ENCODE measurements at regions not wholly inside any gene's neighbourhood (a gene's known extent, or its start where the extent isn't known, plus 50 kb on each side); places are given as distances from the start of the nearest gene placed in this dataset.

DNA sequence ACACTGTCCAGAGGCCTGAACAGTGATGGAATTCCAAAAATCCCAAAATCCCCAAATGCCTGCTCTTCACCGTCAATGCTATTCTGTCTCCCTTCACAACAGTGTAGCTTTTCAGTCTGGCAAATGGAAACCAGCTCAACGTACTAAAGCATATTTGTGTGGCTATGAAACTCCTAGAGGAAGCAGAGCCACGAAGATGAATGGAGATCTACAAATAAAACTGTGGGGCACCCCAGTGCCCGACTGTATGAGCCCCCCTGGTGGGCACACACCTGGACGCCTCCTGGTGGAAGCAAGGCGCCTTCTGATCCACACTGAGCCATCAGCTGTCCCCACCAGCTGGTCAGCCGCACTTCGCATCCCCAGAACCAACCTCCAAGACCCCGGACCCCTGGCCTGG is 129.1 kb upstream of the SOD1 start:
- Histone ChIP-seq H3K79me2 (ENCODE audit: control insufficient read depth, low read length) (no peaks in the 10 kb centered on the region), H3K4me1 (ENCODE audit: control insufficient read depth, low read length) (no peaks in the 10 kb centered on the region)

DNA sequence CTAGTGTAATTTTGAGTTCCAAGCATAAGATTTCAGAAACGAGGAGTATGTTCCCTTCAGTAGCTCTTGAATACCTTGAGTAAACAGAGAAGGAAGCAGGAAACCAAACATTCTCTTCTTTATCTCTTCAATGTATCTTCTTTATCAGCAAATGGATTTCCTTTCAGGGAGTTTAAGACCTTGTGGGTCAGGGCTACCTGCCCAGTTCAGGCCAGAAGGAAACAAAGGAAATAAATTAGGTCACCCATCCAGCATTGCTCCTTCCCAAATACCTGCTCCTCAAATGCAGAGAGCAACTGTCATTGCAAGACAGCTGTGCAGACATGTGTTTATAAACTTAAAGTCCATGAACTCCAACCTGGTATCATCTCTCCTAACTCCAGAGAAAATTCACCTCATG is 130.1 kb upstream of the SOD1 start:
- no peaks in the 10 kb centered on the region for H3F3A ChIP-seq (ENCODE audit: control insufficient read depth, insufficient read depth)
- TF ChIP-seq, protein P1, sequence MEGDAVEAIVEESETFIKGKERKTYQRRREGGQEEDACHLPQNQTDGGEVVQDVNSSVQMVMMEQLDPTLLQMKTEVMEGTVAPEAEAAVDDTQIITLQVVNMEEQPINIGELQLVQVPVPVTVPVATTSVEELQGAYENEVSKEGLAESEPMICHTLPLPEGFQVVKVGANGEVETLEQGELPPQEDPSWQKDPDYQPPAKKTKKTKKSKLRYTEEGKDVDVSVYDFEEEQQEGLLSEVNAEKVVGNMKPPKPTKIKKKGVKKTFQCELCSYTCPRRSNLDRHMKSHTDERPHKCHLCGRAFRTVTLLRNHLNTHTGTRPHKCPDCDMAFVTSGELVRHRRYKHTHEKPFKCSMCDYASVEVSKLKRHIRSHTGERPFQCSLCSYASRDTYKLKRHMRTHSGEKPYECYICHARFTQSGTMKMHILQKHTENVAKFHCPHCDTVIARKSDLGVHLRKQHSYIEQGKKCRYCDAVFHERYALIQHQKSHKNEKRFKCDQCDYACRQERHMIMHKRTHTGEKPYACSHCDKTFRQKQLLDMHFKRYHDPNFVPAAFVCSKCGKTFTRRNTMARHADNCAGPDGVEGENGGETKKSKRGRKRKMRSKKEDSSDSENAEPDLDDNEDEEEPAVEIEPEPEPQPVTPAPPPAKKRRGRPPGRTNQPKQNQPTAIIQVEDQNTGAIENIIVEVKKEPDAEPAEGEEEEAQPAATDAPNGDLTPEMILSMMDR (IDR thresholded peaks at IDR 0.05; ENCODE audit: low read depth, low read length, poor library complexity, severe bottlenecking), result no peak
- TF ChIP-seq EZH2phosphoT487 (IDR thresholded peaks at IDR 0.05; ENCODE audit: borderline replicate concordance, low read length), result no peak
- no peaks in the 10 kb centered on the region for H4K20me1 ChIP-seq (ENCODE audit: control insufficient read depth, insufficient read depth, low read depth, low read length)
- H3K27me3 ChIP-seq (ENCODE audit: control insufficient read depth, low read length), result no peaks in the 10 kb centered on the region
- H3K9me2 ChIP-seq (replicated peaks; ENCODE audit: control insufficient read depth, low read length), result no peaks in the 10 kb centered on the region
- H3K36me3 ChIP-seq (ENCODE audit: control insufficient read depth, low read length), result no peaks in the 10 kb centered on the region
- H3K9me3 ChIP-seq (ENCODE audit: control insufficient read depth, insufficient read depth, low read length), result no peaks in the 10 kb centered on the region
- no peak overlapping the region for H3K27ac ChIP-seq (ENCODE audit: low read depth, low read length)
- no peaks in the 10 kb centered on the region for H3K4me1 ChIP-seq (ENCODE audit: control insufficient read depth, low read length)
- H3K4me3 ChIP-seq (ENCODE audit: low read length), result no peak overlapping the region
- no peaks in the 10 kb centered on the region for H3K79me2 ChIP-seq (ENCODE audit: control insufficient read depth, low read length)
- no peak overlapping the region for H3K4me2 ChIP-seq (ENCODE audit: low read length)

More for the DNA sequence above, 129.1 kb upstream of the SOD1 start:
- H3K9me3 ChIP-seq (ENCODE audit: control insufficient read depth, insufficient read depth, low read length), result no peaks in the 10 kb centered on the region
- no peak overlapping the region for H3K4me3 ChIP-seq (ENCODE audit: low read length)
- no peaks in the 10 kb centered on the region for H3F3A ChIP-seq (ENCODE audit: control insufficient read depth, insufficient read depth)
- H3K27ac ChIP-seq (ENCODE audit: low read depth, low read length), result no peak overlapping the region
- TF ChIP-seq, protein P1 (IDR thresholded peaks at IDR 0.05; ENCODE audit: low read depth, low read length, poor library complexity, severe bottlenecking), result no peak
- no peak for TF ChIP-seq EZH2phosphoT487 (IDR thresholded peaks at IDR 0.05; ENCODE audit: borderline replicate concordance, low read length)
- no peaks in the 10 kb centered on the region for H4K20me1 ChIP-seq (ENCODE audit: control insufficient read depth, insufficient read depth, low read depth, low read length)
- H3K27me3 ChIP-seq (ENCODE audit: control insufficient read depth, low read length), result no peaks in the 10 kb centered on the region
- no peaks in the 10 kb centered on the region for H3K9me2 ChIP-seq (replicated peaks; ENCODE audit: control insufficient read depth, low read length)
- no peaks in the 10 kb centered on the region for H3K36me3 ChIP-seq (ENCODE audit: control insufficient read depth, low read length)
- H3K4me2 ChIP-seq (ENCODE audit: low read length), result no peak overlapping the region

DNA sequence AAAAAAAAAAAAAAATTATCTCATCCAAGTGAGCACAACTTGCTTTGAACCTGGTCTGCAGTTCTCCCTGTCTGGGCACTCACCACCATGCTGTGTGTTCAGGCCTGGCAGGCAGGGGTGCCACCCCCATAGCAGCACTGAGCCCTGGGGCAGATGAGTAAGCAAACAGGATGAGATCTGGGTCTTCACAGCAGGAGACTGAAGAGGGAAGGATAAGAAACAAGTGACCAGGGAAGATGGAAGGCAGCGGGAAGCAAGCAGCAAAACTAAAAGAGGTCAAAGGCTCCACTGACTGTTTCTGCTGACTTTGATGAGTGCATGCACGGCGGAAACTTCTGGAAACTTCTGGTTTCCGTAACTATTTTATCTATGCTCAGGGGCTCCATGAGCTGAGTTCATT is 133.5 kb upstream of the SOD1 start:
- H3K4me3 ChIP-seq (ENCODE audit: low read length), result no peak overlapping the region
- no peak for TF ChIP-seq EZH2phosphoT487 (IDR thresholded peaks at IDR 0.05; ENCODE audit: borderline replicate concordance, low read length)
- TF ChIP-seq, protein P1 (IDR thresholded peaks at IDR 0.05; ENCODE audit: low read depth, low read length, poor library complexity, severe bottlenecking), result no peak
- no peaks in the 10 kb centered on the region for H3K79me2 ChIP-seq (ENCODE audit: control insufficient read depth, low read length)
- no peak overlapping the region for H3K27ac ChIP-seq (ENCODE audit: low read depth, low read length)
- no peaks in the 10 kb centered on the region for H4K20me1 ChIP-seq (ENCODE audit: control insufficient read depth, insufficient read depth, low read depth, low read length)
- no peak overlapping the region for H3K4me2 ChIP-seq (ENCODE audit: low read length)
- H3K36me3 ChIP-seq (ENCODE audit: control insufficient read depth, low read length), result no peaks in the 10 kb centered on the region
- H3K9me2 ChIP-seq (replicated peaks; ENCODE audit: control insufficient read depth, low read length), result no peaks in the 10 kb centered on the region
- H3K4me1 ChIP-seq (ENCODE audit: control insufficient read depth, low read length), result no peaks in the 10 kb centered on the region
- H3K27me3 ChIP-seq (ENCODE audit: control insufficient read depth, low read length), result no peaks in the 10 kb centered on the region
- no peaks in the 10 kb centered on the region for H3K9me3 ChIP-seq (ENCODE audit: control insufficient read depth, insufficient read depth, low read length)
- no peaks in the 10 kb centered on the region for H3F3A ChIP-seq (ENCODE audit: control insufficient read depth, insufficient read depth)

DNA sequence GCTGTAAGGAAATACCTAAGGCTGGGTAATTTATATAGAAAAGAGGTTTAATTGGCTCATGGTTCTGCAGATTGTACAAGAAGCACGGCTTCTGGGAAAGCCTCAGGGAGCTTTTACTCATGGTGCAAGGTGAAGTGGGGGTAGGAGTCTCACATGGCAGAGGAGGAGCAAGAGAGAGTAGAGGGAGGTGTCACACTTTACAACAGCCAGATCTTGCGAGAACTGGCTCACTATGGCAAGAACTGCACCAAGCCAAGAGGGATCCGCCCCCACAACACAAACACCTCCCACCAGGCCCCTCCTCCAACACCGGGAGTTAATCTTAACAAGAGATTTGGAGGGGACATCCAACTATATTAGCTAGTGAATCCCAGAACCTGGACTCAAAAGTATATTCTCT is 135.4 kb upstream of the SOD1 start:
- H3K9me3 ChIP-seq (ENCODE audit: control insufficient read depth, insufficient read depth, low read length), result no peaks in the 10 kb centered on the region
- H4K20me1 ChIP-seq (ENCODE audit: control insufficient read depth, insufficient read depth, low read depth, low read length), result no peaks in the 10 kb centered on the region
- H3K27me3 ChIP-seq (ENCODE audit: control insufficient read depth, low read length), result no peaks in the 10 kb centered on the region
- H3K9me2 ChIP-seq (replicated peaks; ENCODE audit: control insufficient read depth, low read length), result no peaks in the 10 kb centered on the region
- TF ChIP-seq, protein P1 (IDR thresholded peaks at IDR 0.05; ENCODE audit: low read depth, low read length, poor library complexity, severe bottlenecking), result no peak
- no peak for TF ChIP-seq EZH2phosphoT487 (IDR thresholded peaks at IDR 0.05; ENCODE audit: borderline replicate concordance, low read length)
- H3K4me3 ChIP-seq (ENCODE audit: low read length), result no peak overlapping the region
- H3K36me3 ChIP-seq (ENCODE audit: control insufficient read depth, low read length), result no peaks in the 10 kb centered on the region
- no peak overlapping the region for H3K4me2 ChIP-seq (ENCODE audit: low read length)
- H3K27ac ChIP-seq (ENCODE audit: low read depth, low read length), result no peak overlapping the region
- no peaks in the 10 kb centered on the region for H3F3A ChIP-seq (ENCODE audit: control insufficient read depth, insufficient read depth)
- no peaks in the 10 kb centered on the region for H3K4me1 ChIP-seq (ENCODE audit: control insufficient read depth, low read length)
- no peaks in the 10 kb centered on the region for H3K79me2 ChIP-seq (ENCODE audit: control insufficient read depth, low read length)
